Tibial nerve (tissue), 4 donors: ENCODE measurements at regions not wholly inside any gene's neighbourhood (a gene's known extent, or its start where the extent isn't known, plus 50 kb on each side); places are given as distances from the start of the nearest gene placed in this dataset.

Experiments
- DNase-seq, 2 donors: peaks; one replicate each; pipeline ENCODE4 v3.0.0-alpha.2; 2019; ENCODE audit warnings: low spot score in 2 of 2
- H3K27ac ChIP-seq, 4 donors: fragments of 200-600 bp; sonication (generic) in 3 of 4; one replicate each; pipeline ENCODE4 v1.5.1; 2017 to 2019; ENCODE audit warnings: mild to moderate bottlenecking in 1 of 4
- H3K27me3 ChIP-seq, 2 donors: fragments of 200-600 bp; sonication (generic) in 1 of 2; one replicate each; pipeline versions ENCODE4 v1.5.1 to v1.6.0; 2017 to 2019
- H3K36me3 ChIP-seq, 3 donors: fragments of 200-600 bp; sonication (generic); one replicate each; pipeline ENCODE4 v1.5.1; 2018 to 2019
- H3K4me1 ChIP-seq, 4 donors: fragments of 200-600 bp; sonication (generic) in 3 of 4; one replicate each; pipeline ENCODE4 v1.5.1; 2017 to 2019
- H3K4me3 ChIP-seq, 4 donors: fragments of 200-600 bp; sonication (generic) in 3 of 4; one replicate each; pipeline ENCODE4 v1.5.1; 2017 to 2019; ENCODE audit warnings: mild to moderate bottlenecking in 1 of 4, moderate library complexity in 1 of 4
- H3K9me3 ChIP-seq, 4 donors: fragments of 200-600 bp; sonication (generic) in 3 of 4; one replicate each; pipeline ENCODE4 v1.5.1; 2017 to 2019
- EP300 ChIP-seq, 2 donors: sonication (generic); formaldehyde crosslinking; IDR thresholded peaks; one replicate each; pipeline ENCODE4 v1.6.1; 2017; ENCODE audit warnings: antibody characterized with exemption in 2 of 2, mild to moderate bottlenecking in 1 of 2
- POLR2A ChIP-seq, 2 donors: fragments of 450-650 bp; IDR thresholded peaks; one replicate each; pipeline ENCODE4 v1.6.1; 2017; ENCODE audit warnings: antibody characterized with exemption in 2 of 2, mild to moderate bottlenecking in 2 of 2, moderate library complexity in 2 of 2
- WGBS, 2 donors: methylation state at CpG; one replicate each; pipeline ENCODE4 v1.1.5; 2018; 5-methylcytosine and 5-hydroxymethylcytosine counted together
- TF ChIP-seq, protein P1 (sequence below), 5 experiments: fragments of 200-600 bp in 3 of 5; fragments of 450-650 bp in 2 of 5; sonication (generic) in 3 of 5; IDR thresholded peaks; one replicate each; pipeline ENCODE4 v1.5.1; 2016 to 2019; ENCODE audit warnings: antibody characterized with exemption in 5 of 5, mild to moderate bottlenecking in 3 of 5, moderate library complexity in 2 of 5

DNA sequence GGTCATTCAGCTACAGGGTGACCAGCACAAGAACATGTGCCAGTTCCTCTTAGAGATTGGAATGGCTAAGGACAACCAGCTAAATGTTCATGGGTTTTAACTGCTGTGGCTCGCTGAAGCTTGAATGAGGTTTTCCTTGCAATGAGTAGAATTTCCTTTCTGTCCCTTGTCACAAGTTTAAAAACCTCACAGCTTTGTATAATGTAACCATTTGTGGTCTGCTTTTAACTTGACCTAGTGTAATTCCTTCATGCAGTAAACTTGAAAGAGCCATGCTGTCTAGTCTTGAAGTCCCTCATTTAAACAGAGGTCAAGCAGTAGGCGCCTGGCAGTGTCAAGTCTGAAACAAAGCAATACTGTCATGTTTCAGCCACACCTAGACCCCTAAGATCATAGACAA lies 181.3 kb upstream of the DMRT1 start:
- no peaks in the 10 kb centered on the region for H3K36me3 ChIP-seq
- no peak overlapping the region for H3K4me3 ChIP-seq
- H3K27me3 ChIP-seq: no peaks in the 10 kb centered on the region
- 55 to 62% methylated on average over 2 of the region's 2 CpGs for WGBS, 2 donors
- H3K4me1 ChIP-seq: peaks cover 0 to 14% (median 0%) of the 10 kb centered on the region in 4 donors
- no peak for TF ChIP-seq POLR2A (IDR thresholded peaks at IDR 0.05)
- TF ChIP-seq, protein P1, sequence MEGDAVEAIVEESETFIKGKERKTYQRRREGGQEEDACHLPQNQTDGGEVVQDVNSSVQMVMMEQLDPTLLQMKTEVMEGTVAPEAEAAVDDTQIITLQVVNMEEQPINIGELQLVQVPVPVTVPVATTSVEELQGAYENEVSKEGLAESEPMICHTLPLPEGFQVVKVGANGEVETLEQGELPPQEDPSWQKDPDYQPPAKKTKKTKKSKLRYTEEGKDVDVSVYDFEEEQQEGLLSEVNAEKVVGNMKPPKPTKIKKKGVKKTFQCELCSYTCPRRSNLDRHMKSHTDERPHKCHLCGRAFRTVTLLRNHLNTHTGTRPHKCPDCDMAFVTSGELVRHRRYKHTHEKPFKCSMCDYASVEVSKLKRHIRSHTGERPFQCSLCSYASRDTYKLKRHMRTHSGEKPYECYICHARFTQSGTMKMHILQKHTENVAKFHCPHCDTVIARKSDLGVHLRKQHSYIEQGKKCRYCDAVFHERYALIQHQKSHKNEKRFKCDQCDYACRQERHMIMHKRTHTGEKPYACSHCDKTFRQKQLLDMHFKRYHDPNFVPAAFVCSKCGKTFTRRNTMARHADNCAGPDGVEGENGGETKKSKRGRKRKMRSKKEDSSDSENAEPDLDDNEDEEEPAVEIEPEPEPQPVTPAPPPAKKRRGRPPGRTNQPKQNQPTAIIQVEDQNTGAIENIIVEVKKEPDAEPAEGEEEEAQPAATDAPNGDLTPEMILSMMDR (IDR thresholded peaks at IDR 0.05): no peak
- TF ChIP-seq EP300 (IDR thresholded peaks at IDR 0.05): no peak
- no peaks in the 10 kb centered on the region for H3K9me3 ChIP-seq
- DNase-seq: no peak
- no peak overlapping the region for H3K27ac ChIP-seq

DNA sequence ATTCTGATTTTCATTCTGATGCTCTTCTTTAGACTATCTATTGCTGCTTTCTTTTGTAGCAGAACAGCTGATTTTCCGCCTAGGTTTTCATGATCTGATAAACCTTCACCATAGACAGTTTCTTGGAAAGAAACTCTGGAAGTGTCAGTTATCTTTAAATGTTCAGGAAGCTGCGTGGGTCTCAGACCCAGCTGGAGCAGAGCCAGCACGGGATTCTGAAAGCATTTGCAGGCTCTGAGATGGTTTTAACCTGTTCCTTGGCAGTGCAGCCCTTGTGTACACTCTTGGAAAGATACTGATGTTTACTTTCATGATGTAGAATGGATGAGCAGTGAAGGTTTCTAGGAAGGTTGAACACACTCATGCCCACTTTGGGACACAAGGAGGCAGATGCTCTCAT lies 178.0 kb upstream of the DMRT1 start:
- Histone ChIP-seq H3K27ac (no peak overlapping the region), H3K4me3 (no peak overlapping the region), H3K36me3 (no peaks in the 10 kb centered on the region), H3K9me3 (peaks cover 0 to 3% (median 0%) of the 10 kb centered on the region in 4 donors), H3K27me3 (no peaks in the 10 kb centered on the region), H3K4me1 (no peaks in the 10 kb centered on the region)
- DNase-seq: no peak
- TF ChIP-seq EP300 (IDR thresholded peaks at IDR 0.05) (no peak), POLR2A (IDR thresholded peaks at IDR 0.05) (no peak)
- TF ChIP-seq, protein P1 (IDR thresholded peaks at IDR 0.05): no peak
- WGBS, 2 donors: 24 to 38% methylated on average over 3 of the region's 3 CpGs

DNA sequence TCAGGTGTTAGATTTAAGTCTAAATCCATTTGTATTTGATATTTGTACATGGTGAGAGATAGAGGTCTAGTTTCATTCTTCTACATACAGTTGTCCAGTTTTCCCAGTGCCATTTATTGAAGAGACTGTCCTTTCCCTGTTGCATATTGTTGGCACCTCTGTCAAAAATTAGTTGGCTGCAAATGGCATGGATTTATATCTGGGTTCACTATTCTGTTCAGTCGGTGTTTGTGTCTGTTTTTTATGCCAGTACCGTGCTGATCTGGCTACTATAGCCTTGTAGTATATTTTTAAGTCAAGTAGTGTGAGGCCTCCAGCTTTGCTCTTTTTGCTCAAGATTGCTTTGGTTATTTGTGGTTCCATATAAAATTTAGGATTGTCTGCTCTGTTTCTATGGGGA lies 176.2 kb upstream of the DMRT1 start:
- Histone ChIP-seq H3K36me3 (no peaks in the 10 kb centered on the region), H3K4me1 (no peaks in the 10 kb centered on the region), H3K9me3 (peaks cover 0 to 20% (median 0%) of the 10 kb centered on the region in 4 donors), H3K27me3 (no peaks in the 10 kb centered on the region), H3K4me3 (no peak overlapping the region), H3K27ac (no peak overlapping the region)
- no peak for DNase-seq
- 95 to 96% methylated on average over 2 of the region's 2 CpGs for WGBS, 2 donors
- TF ChIP-seq EP300 (IDR thresholded peaks at IDR 0.05) (no peak), POLR2A (IDR thresholded peaks at IDR 0.05) (no peak)
- TF ChIP-seq, protein P1 (IDR thresholded peaks at IDR 0.05): no peak

DNA sequence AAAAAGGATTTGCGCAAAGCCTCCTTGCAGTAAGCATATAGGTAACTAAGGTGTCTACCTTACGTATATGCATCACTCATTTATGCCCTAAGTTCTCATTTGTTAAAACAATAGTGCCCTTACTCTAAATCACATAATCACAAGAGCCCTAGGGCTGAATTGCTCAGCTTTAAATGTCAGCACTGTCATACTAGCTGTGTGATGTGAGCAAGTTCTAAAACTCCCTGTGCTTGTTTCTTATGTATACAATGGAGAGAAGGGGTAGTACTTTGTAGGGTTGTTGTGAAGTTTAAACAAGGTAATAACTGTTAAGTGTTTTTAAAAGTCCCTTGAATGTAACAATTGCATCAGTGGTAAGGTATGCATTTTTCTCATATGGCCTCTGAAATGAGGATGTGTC lies 169.5 kb upstream of the DMRT1 start:
- H3K9me3 ChIP-seq: peaks cover 0 to 23% (median 0%) of the 10 kb centered on the region in 4 donors
- no peak for DNase-seq
- no peak overlapping the region for H3K27ac ChIP-seq
- no peak overlapping the region for H3K4me3 ChIP-seq
- WGBS, 2 donors: 94% methylated on average over 2 of the region's 2 CpGs
- H3K36me3 ChIP-seq: no peaks in the 10 kb centered on the region
- H3K27me3 ChIP-seq: no peaks in the 10 kb centered on the region
- TF ChIP-seq, protein P1 (IDR thresholded peaks at IDR 0.05): no peak
- TF ChIP-seq POLR2A (IDR thresholded peaks at IDR 0.05) (no peak), EP300 (IDR thresholded peaks at IDR 0.05) (no peak)
- peaks cover 0 to 19% (median 0%) of the 10 kb centered on the region in 4 donors for H3K4me1 ChIP-seq

DNA sequence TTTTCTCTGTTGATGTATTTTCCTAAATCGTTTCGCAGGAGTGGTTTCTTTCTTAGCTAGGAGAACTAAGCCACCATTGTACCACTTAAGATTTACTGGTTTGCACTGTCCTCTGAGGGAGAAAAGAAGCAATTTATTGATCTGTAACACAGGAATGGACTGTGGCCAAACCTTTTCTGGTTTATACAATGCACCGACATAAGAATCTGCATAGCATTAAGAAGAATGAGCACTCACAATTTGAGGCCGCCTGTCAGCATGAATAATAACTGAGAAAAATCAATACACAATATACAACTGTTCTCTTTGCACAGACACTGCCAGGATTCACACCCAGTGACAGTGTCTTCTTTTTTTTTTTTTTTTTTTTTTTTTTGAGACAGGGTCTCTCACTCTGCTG lies 168.6 kb upstream of the DMRT1 start:
- 49 to 53% methylated on average over 4 of the region's 4 CpGs for WGBS, 2 donors
- peaks cover 0 to 23% (median 0%) of the 10 kb centered on the region in 4 donors for H3K9me3 ChIP-seq
- TF ChIP-seq POLR2A (IDR thresholded peaks at IDR 0.05): no peak
- TF ChIP-seq, protein P1 (IDR thresholded peaks at IDR 0.05): no peak
- H3K4me3 ChIP-seq: no peak overlapping the region
- H3K27ac ChIP-seq: no peak overlapping the region
- no peaks in the 10 kb centered on the region for H3K27me3 ChIP-seq
- no peaks in the 10 kb centered on the region for H3K36me3 ChIP-seq
- H3K4me1 ChIP-seq: peaks cover 0 to 28% (median 2%) of the 10 kb centered on the region in 4 donors
- DNase-seq: no peak
